ENCODE measurements at regions not wholly inside any gene's neighbourhood (a gene's known extent, or its start where the extent isn't known, plus 50 kb on each side); places are given as distances from the start of the nearest gene placed in this dataset.

DNA sequence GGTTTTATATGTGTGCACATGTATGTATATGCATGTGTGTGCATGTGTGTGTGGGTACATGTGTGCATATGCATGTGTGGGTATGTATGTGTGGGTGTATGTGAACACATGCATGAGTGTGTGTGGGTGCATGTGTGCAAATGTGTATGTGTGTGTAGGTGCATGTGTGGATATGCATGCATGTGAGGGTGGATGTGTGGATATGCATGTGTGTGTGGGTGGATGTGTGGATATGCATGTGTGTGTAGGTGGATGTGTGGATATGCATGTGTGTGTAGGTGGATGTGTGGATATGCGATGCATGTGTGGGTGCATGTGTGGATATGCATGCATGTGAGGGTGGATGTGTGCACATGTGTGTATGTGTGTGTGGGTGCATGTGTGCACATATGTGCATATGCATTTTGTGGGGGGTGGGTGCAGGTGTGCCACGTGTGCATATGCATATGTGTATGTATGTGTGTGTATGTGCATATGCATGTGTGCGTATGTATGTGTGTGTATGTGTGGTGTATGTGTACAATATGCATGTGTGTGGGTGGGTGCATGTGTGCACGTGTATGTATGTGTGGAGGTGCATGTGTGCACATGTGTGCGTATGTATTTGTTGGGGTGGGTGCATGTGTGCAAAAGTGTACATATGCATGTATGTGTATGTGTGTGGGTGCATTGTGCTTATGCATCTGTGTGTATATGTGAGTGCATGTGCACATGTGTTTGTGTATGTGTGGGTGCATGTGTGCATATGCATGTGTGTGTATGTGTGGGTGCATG lies 144.2 kb downstream of the GAS1 start:
- Mint-ChIP-seq H3K27me3 (ENCODE audit: unreplicated experiment) (no peaks in the 10 kb centered on the region), H3K27ac (ENCODE audit: unreplicated experiment) (no peak overlapping the region), H3K4me1 (ENCODE audit: low read depth, unreplicated experiment) (no peaks in the 10 kb centered on the region), H3K36me3 (ENCODE audit: insufficient read depth, unreplicated experiment) (no peaks in the 10 kb centered on the region), H3K9me3 (ENCODE audit: low read depth, unreplicated experiment) (peaks cover 3% of the 10 kb centered on the region), H3K4me3 (ENCODE audit: low read depth, unreplicated experiment) (no peak overlapping the region)
- CTCF ChIA-PET: no interaction called here
- intact Hi-C loops (cut with micrococcal nuclease; ENCODE audit: unreplicated experiment): no loop called here
- no peak for TF ChIP-seq CTCF (IDR thresholded peaks at IDR 0.05; ENCODE audit: unreplicated experiment)
- no TSS peak for BruUV-seq (replicated peaks)
- DNase-seq: no peak

- no peak overlapping the region for H3K27ac Mint-ChIP-seq (ENCODE audit: unreplicated experiment)
Observed at GRCh38 chr9:86801246-86801645, 146.1 kb downstream of the GAS1 start.

DNA sequence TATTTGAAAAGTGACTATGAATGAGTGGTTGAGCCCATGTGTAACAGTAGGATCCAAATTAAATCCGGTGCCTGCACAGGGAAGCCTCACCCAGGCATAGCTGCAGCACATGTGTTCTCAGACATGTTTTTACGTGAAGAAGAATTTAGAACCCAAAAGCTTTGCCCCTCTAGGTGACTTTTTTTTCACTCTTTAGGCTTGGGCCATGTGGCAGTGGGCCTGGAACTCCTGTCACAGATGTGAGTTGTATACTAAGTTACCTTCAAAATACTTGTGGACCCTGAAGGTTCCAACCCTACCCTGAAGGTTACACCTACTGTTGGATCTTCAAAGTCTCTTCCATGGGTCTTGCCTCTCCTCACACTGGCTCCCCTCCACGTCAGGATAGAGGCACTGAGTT lies 146.6 kb downstream of the GAS1 start:
- no peak overlapping the region for H3K4me3 Mint-ChIP-seq (ENCODE audit: low read depth, unreplicated experiment)
- DNase-seq: no peak
- peaks cover 3% of the 10 kb centered on the region for H3K9me3 Mint-ChIP-seq (ENCODE audit: low read depth, unreplicated experiment)
- CTCF ChIA-PET: no interaction called here
- no peaks in the 10 kb centered on the region for H3K4me1 Mint-ChIP-seq (ENCODE audit: low read depth, unreplicated experiment)
- H3K27ac Mint-ChIP-seq (ENCODE audit: unreplicated experiment): no peak overlapping the region
- H3K36me3 Mint-ChIP-seq (ENCODE audit: insufficient read depth, unreplicated experiment): no peaks in the 10 kb centered on the region
- intact Hi-C loops (cut with micrococcal nuclease; ENCODE audit: unreplicated experiment): no loop called here
- BruUV-seq (replicated peaks): no TSS peak
- no peaks in the 10 kb centered on the region for H3K27me3 Mint-ChIP-seq (ENCODE audit: unreplicated experiment)
- no peak for TF ChIP-seq CTCF (IDR thresholded peaks at IDR 0.05; ENCODE audit: unreplicated experiment)

More at GRCh38 chr9:86801246-86801645, 146.1 kb downstream of the GAS1 start:
- intact Hi-C loops (cut with micrococcal nuclease; ENCODE audit: unreplicated experiment): no loop called here
- H3K36me3 Mint-ChIP-seq (ENCODE audit: insufficient read depth, unreplicated experiment): no peaks in the 10 kb centered on the region
- peaks cover 3% of the 10 kb centered on the region for H3K9me3 Mint-ChIP-seq (ENCODE audit: low read depth, unreplicated experiment)
- no peaks in the 10 kb centered on the region for H3K4me1 Mint-ChIP-seq (ENCODE audit: low read depth, unreplicated experiment)
- TF ChIP-seq CTCF (IDR thresholded peaks at IDR 0.05; ENCODE audit: unreplicated experiment): no peak
- no peaks in the 10 kb centered on the region for H3K27me3 Mint-ChIP-seq (ENCODE audit: unreplicated experiment)
- H3K4me3 Mint-ChIP-seq (ENCODE audit: low read depth, unreplicated experiment): no peak overlapping the region
- CTCF ChIA-PET: no interaction called here
- DNase-seq: no peak
- BruUV-seq (replicated peaks): no TSS peak

DNA sequence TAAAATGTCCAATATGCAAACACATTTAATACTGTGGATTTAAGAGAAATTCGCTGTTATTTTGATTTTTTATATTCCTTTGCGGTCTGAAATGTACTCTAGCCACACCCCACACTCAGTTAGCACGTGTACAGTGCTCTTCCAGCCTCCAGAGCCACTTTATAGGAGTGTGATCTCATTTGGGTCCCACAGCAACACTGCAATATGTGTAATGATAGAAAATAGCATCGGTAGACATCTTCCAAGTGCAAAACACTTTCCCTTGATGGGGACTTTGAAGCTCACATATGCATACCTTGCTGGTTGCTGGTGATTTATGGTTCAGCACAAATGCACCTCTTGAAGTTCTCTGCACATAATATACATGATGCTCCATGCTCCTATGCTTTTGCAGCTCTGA lies 148.3 kb downstream of the GAS1 start:
- H3K27ac Mint-ChIP-seq (ENCODE audit: unreplicated experiment): no peak overlapping the region
- CTCF ChIA-PET: no interaction called here
- H3K27me3 Mint-ChIP-seq (ENCODE audit: unreplicated experiment): no peaks in the 10 kb centered on the region
- H3K4me1 Mint-ChIP-seq (ENCODE audit: low read depth, unreplicated experiment): no peaks in the 10 kb centered on the region
- intact Hi-C loops (cut with micrococcal nuclease; ENCODE audit: unreplicated experiment): no loop called here
- no peak overlapping the region for H3K4me3 Mint-ChIP-seq (ENCODE audit: low read depth, unreplicated experiment)
- peaks cover 3% of the 10 kb centered on the region for H3K9me3 Mint-ChIP-seq (ENCODE audit: low read depth, unreplicated experiment)
- no peaks in the 10 kb centered on the region for H3K36me3 Mint-ChIP-seq (ENCODE audit: insufficient read depth, unreplicated experiment)
- TF ChIP-seq CTCF (IDR thresholded peaks at IDR 0.05; ENCODE audit: unreplicated experiment): no peak
- DNase-seq: no peak
- no TSS peak for BruUV-seq (replicated peaks)
